ENCODE measurements at regions not wholly inside any gene's neighbourhood (a gene's known extent, or its start where the extent isn't known, plus 50 kb on each side); places are given as distances from the start of the nearest gene placed in this dataset.

- Histone ChIP-seq H3K27me3 (no peaks in the 10 kb centered on the region), H3K27ac (no peak overlapping the region), H3K36me3 (no peaks in the 10 kb centered on the region), H3K4me3 (no peak overlapping the region), H3K4me1 (no peaks in the 10 kb centered on the region), H3K9me3 (peaks cover 0 to 8% of the 10 kb centered on the region in 2 donors)
- no peak for DNase-seq (ENCODE audit: low spot score)
- TF ChIP-seq CTCF (IDR thresholded peaks at IDR 0.05), result no peak
These were observed 202.3 kb downstream of the TENT4A start for GRCh38 chr5:6915574-6915973.

- Histone ChIP-seq H3K9me3 (peaks cover 0 to 8% of the 10 kb centered on the region in 2 donors), H3K36me3 (no peaks in the 10 kb centered on the region), H3K27me3 (no peaks in the 10 kb centered on the region), H3K4me3 (no peak overlapping the region), H3K4me1 (no peaks in the 10 kb centered on the region), H3K27ac (no peak overlapping the region)
- no peak for DNase-seq (ENCODE audit: low spot score)
- TF ChIP-seq CTCF (IDR thresholded peaks at IDR 0.05), result no peak
These were observed 205.0 kb downstream of the TENT4A start for GRCh38 chr5:6918255-6918654.

GRCh38 chr5:6920628-6921256, 207.5 kb downstream of the TENT4A start:
- Histone ChIP-seq H3K4me1 (no peaks in the 10 kb centered on the region), H3K36me3 (no peaks in the 10 kb centered on the region), H3K27ac (no peak overlapping the region), H3K9me3 (peaks cover 0 to 8% of the 10 kb centered on the region in 2 donors), H3K27me3 (no peaks in the 10 kb centered on the region), H3K4me3 (no peak overlapping the region)
- DNase-seq (ENCODE audit: low spot score), result no peak
- TF ChIP-seq CTCF (IDR thresholded peaks at IDR 0.05), result no peak

- Histone ChIP-seq H3K27me3 (no peaks in the 10 kb centered on the region), H3K4me3 (no peak overlapping the region), H3K4me1 (no peaks in the 10 kb centered on the region), H3K36me3 (no peaks in the 10 kb centered on the region), H3K27ac (no peak overlapping the region), H3K9me3 (no peaks in the 10 kb centered on the region)
- TF ChIP-seq CTCF (IDR thresholded peaks at IDR 0.05), result no peak
- DNase-seq (ENCODE audit: low spot score), result no peak
These were observed 213.3 kb downstream of the TENT4A start for GRCh38 chr5:6926491-6927038.

GRCh38 chr5:6936031-6936430, 222.8 kb downstream of the TENT4A start:
- no peaks in the 10 kb centered on the region for H3K27me3 ChIP-seq
- H3K27ac ChIP-seq, result no peak overlapping the region
- H3K9me3 ChIP-seq, result no peaks in the 10 kb centered on the region
- TF ChIP-seq CTCF (IDR thresholded peaks at IDR 0.05), result no peak
- H3K36me3 ChIP-seq, result no peaks in the 10 kb centered on the region
- no peak for DNase-seq (ENCODE audit: low spot score)
- no peaks in the 10 kb centered on the region for H3K4me1 ChIP-seq
- no peak overlapping the region for H3K4me3 ChIP-seq

- no peaks in the 10 kb centered on the region for H3K27me3 ChIP-seq
- no peak for DNase-seq (ENCODE audit: low spot score)
- H3K36me3 ChIP-seq, result no peaks in the 10 kb centered on the region
- H3K9me3 ChIP-seq, result no peaks in the 10 kb centered on the region
- no peak for TF ChIP-seq CTCF (IDR thresholded peaks at IDR 0.05)
- H3K4me3 ChIP-seq, result no peak overlapping the region
- H3K4me1 ChIP-seq, result no peaks in the 10 kb centered on the region
- no peak overlapping the region for H3K27ac ChIP-seq
These were observed 224.4 kb downstream of the TENT4A start for GRCh38 chr5:6937677-6938076.

All from right atrium auricular region (tissue), 2 donors.